Activated naive CD4-positive, alpha-beta T cell treated with anti-CD3 and anti-CD28 coated beads for 36 hours (primary cell): ENCODE measurements at regions not wholly inside any gene's neighbourhood (a gene's known extent, or its start where the extent isn't known, plus 50 kb on each side); places are given as distances from the start of the nearest gene placed in this dataset.

Experiments
- CTCF ChIA-PET: fragments of 350-600 bp; sonication (Branson Sonifier 250); formaldehyde crosslinking; loops from one replicate; lab custom pipeline; 2021; ENCODE audit warnings: antibody characterized with exemption; lab: Charles Lee
- DNase-seq: peaks from one replicate; pipeline ENCODE4 v3.0.0-alpha.2; 2020
- H3K27ac Mint-ChIP-seq: one replicate; pipeline ENCODE4 v1.8.0; 2021; ENCODE audit warnings: mild to moderate bottlenecking, mixed read lengths
- H3K27me3 Mint-ChIP-seq: one replicate; pipeline ENCODE4 v1.8.0; 2021; ENCODE audit warnings: low read depth, mixed read lengths
- H3K36me3 Mint-ChIP-seq: one replicate; pipeline ENCODE4 v1.8.0; 2021; ENCODE audit warnings: low read depth, mixed read lengths
- H3K4me1 Mint-ChIP-seq: one replicate; pipeline ENCODE4 v1.8.0; 2021; ENCODE audit warnings: low read depth, mixed read lengths
- H3K4me3 Mint-ChIP-seq: one replicate; pipeline ENCODE4 v1.8.0; 2021; ENCODE audit warnings: mild to moderate bottlenecking, moderate library complexity, mixed read lengths
- H3K9me3 Mint-ChIP-seq: one replicate; pipeline ENCODE4 v1.8.0; 2021; ENCODE audit warnings: mixed read lengths
- intact Hi-C: fragments of 100-400 bp; cut with micrococcal nuclease; formaldehyde crosslinking; loops from one replicate; pipeline ENCODE4 v1.15.1; 2023

- Mint-ChIP-seq H3K27me3 (no peaks in the 10 kb centered on the region), H3K9me3 (peaks cover 40% of the 10 kb centered on the region), H3K36me3 (peaks cover 2% of the 10 kb centered on the region), H3K4me1 (no peaks in the 10 kb centered on the region), H3K27ac (no peak overlapping the region), H3K4me3 (no peak overlapping the region)
- no peak for DNase-seq
- CTCF ChIA-PET = no interaction called here
- intact Hi-C loops = no loop called here
Observed at GRCh38 chr2:83874712-83875430, 584.2 kb downstream of the SUCLG1 start.

GRCh38 chr2:83874066-83874465 lies 585.0 kb downstream of the SUCLG1 start:
- CTCF ChIA-PET = no interaction called here
- Mint-ChIP-seq H3K27ac (no peak overlapping the region), H3K36me3 (peaks cover 2% of the 10 kb centered on the region), H3K4me3 (no peak overlapping the region), H3K9me3 (peaks cover 39% of the 10 kb centered on the region), H3K4me1 (no peaks in the 10 kb centered on the region), H3K27me3 (no peaks in the 10 kb centered on the region)
- intact Hi-C loops = no loop called here
- DNase-seq = no peak

GRCh38 chr2:83873110-83873509 lies 586.0 kb downstream of the SUCLG1 start:
- Mint-ChIP-seq H3K4me3 (no peak overlapping the region), H3K36me3 (peaks cover 2% of the 10 kb centered on the region), H3K27me3 (no peaks in the 10 kb centered on the region), H3K4me1 (no peaks in the 10 kb centered on the region), H3K27ac (no peak overlapping the region), H3K9me3 (peaks cover 30% of the 10 kb centered on the region)
- intact Hi-C loops = no loop called here
- CTCF ChIA-PET = no interaction called here
- DNase-seq = no peak

GRCh38 chr2:83866211-83866610 lies 592.9 kb downstream of the SUCLG1 start:
- no peak overlapping the region for H3K27ac Mint-ChIP-seq
- no peaks in the 10 kb centered on the region for H3K27me3 Mint-ChIP-seq
- no peaks in the 10 kb centered on the region for H3K9me3 Mint-ChIP-seq
- no peak overlapping the region for H3K4me3 Mint-ChIP-seq
- CTCF ChIA-PET = no interaction called here
- no peaks in the 10 kb centered on the region for H3K4me1 Mint-ChIP-seq
- intact Hi-C loops = no loop called here
- no peak for DNase-seq
- no peaks in the 10 kb centered on the region for H3K36me3 Mint-ChIP-seq

GRCh38 chr2:83862600-83862999 lies 596.5 kb downstream of the SUCLG1 start:
- Mint-ChIP-seq H3K27ac (no peak overlapping the region), H3K27me3 (no peaks in the 10 kb centered on the region), H3K36me3 (no peaks in the 10 kb centered on the region), H3K4me1 (no peaks in the 10 kb centered on the region), H3K4me3 (no peak overlapping the region), H3K9me3 (no peaks in the 10 kb centered on the region)
- CTCF ChIA-PET = no interaction called here
- intact Hi-C loops = no loop called here
- no peak for DNase-seq

GRCh38 chr2:83860320-83860719 lies 598.8 kb downstream of the SUCLG1 start:
- Mint-ChIP-seq H3K27ac (no peak overlapping the region), H3K4me1 (no peaks in the 10 kb centered on the region), H3K36me3 (no peaks in the 10 kb centered on the region), H3K27me3 (no peaks in the 10 kb centered on the region), H3K9me3 (no peaks in the 10 kb centered on the region), H3K4me3 (no peak overlapping the region)
- CTCF ChIA-PET = no interaction called here
- intact Hi-C loops = no loop called here
- no peak for DNase-seq

GRCh38 chr2:83859553-83859952 lies 599.5 kb downstream of the SUCLG1 start:
- H3K27ac Mint-ChIP-seq = no peak overlapping the region
- CTCF ChIA-PET = no interaction called here
- no peaks in the 10 kb centered on the region for H3K27me3 Mint-ChIP-seq
- H3K9me3 Mint-ChIP-seq = no peaks in the 10 kb centered on the region
- H3K4me1 Mint-ChIP-seq = no peaks in the 10 kb centered on the region
- intact Hi-C loops = no loop called here
- H3K36me3 Mint-ChIP-seq = no peaks in the 10 kb centered on the region
- DNase-seq = no peak
- H3K4me3 Mint-ChIP-seq = no peak overlapping the region

GRCh38 chr2:83851066-83851465 lies 608.0 kb downstream of the SUCLG1 start:
- CTCF ChIA-PET = no interaction called here
- H3K4me1 Mint-ChIP-seq = no peaks in the 10 kb centered on the region
- peaks cover 3% of the 10 kb centered on the region for H3K9me3 Mint-ChIP-seq
- H3K36me3 Mint-ChIP-seq = no peaks in the 10 kb centered on the region
- DNase-seq = no peak
- no peak overlapping the region for H3K27ac Mint-ChIP-seq
- H3K4me3 Mint-ChIP-seq = no peak overlapping the region
- intact Hi-C loops = no loop called here
- peaks cover 5% of the 10 kb centered on the region for H3K27me3 Mint-ChIP-seq

GRCh38 chr2:83850071-83850725 lies 608.9 kb downstream of the SUCLG1 start:
- DNase-seq = no peak
- intact Hi-C loops = no loop called here
- no peaks in the 10 kb centered on the region for H3K4me1 Mint-ChIP-seq
- no peak overlapping the region for H3K4me3 Mint-ChIP-seq
- CTCF ChIA-PET = no interaction called here
- H3K27ac Mint-ChIP-seq = no peak overlapping the region
- peaks cover 5% of the 10 kb centered on the region for H3K27me3 Mint-ChIP-seq
- peaks cover 3% of the 10 kb centered on the region for H3K9me3 Mint-ChIP-seq
- H3K36me3 Mint-ChIP-seq = no peaks in the 10 kb centered on the region

- intact Hi-C loops = no loop called here
- no peak overlapping the region for H3K4me3 Mint-ChIP-seq
- no peaks in the 10 kb centered on the region for H3K36me3 Mint-ChIP-seq
- H3K27me3 Mint-ChIP-seq = peaks cover 2% of the 10 kb centered on the region
- H3K4me1 Mint-ChIP-seq = no peaks in the 10 kb centered on the region
- CTCF ChIA-PET = no interaction called here
- DNase-seq = no peak
- H3K27ac Mint-ChIP-seq = no peak overlapping the region
- no peaks in the 10 kb centered on the region for H3K9me3 Mint-ChIP-seq
Observed at GRCh38 chr2:83844490-83844889, 614.6 kb downstream of the SUCLG1 start.

GRCh38 chr2:83842421-83842820 lies 616.7 kb downstream of the SUCLG1 start:
- CTCF ChIA-PET = no interaction called here
- Mint-ChIP-seq H3K4me3 (no peak overlapping the region), H3K27ac (no peak overlapping the region), H3K4me1 (no peaks in the 10 kb centered on the region), H3K27me3 (no peaks in the 10 kb centered on the region), H3K36me3 (no peaks in the 10 kb centered on the region), H3K9me3 (no peaks in the 10 kb centered on the region)
- DNase-seq = no peak
- intact Hi-C loops = no loop called here

GRCh38 chr2:83837823-83838222 lies 621.3 kb downstream of the SUCLG1 start:
- Mint-ChIP-seq H3K4me3 (no peak overlapping the region), H3K27ac (no peak overlapping the region), H3K9me3 (no peaks in the 10 kb centered on the region), H3K36me3 (no peaks in the 10 kb centered on the region), H3K27me3 (peaks cover 1% of the 10 kb centered on the region), H3K4me1 (no peaks in the 10 kb centered on the region)
- DNase-seq = no peak
- CTCF ChIA-PET = interaction anchor here (0.7 kb wide), 1 partner anchor 8 kb away, joined by 3 read pairs; no protein-coding TSS in a partner anchor
- intact Hi-C loops = no loop called here

- intact Hi-C loops = loop anchor here (10.0 kb wide), 1 partner anchor 477 kb away; no protein-coding TSS in a partner anchor
- CTCF ChIA-PET = no interaction called here
- Mint-ChIP-seq H3K9me3 (no peaks in the 10 kb centered on the region), H3K27me3 (peaks cover 8% of the 10 kb centered on the region), H3K36me3 (no peaks in the 10 kb centered on the region), H3K4me3 (no peak overlapping the region), H3K27ac (no peak overlapping the region), H3K4me1 (no peaks in the 10 kb centered on the region)
- no peak for DNase-seq
Observed at GRCh38 chr2:83827618-83828017, 631.5 kb downstream of the SUCLG1 start.
